Right kidney (tissue), 1 donor: ENCODE measurements at regions not wholly inside any gene's neighbourhood (a gene's known extent, or its start where the extent isn't known, plus 50 kb on each side); places are given as distances from the start of the nearest gene placed in this dataset.
"Not testable (repeated sequence)": the region's sequence is repeated elsewhere in the genome, so short reads cannot be mapped to it uniquely, and the experiment has no call there.

Experiments
- DNase-seq: peaks from one replicate; pipeline ENCODE4 v3.0.0-alpha.2; 2016

GRCh38 chr22:16660570-16660969, 68.0 kb upstream of the CCT8L2 start:
- DNase-seq, result not testable (repeated sequence)

- not testable (repeated sequence) for DNase-seq
Measured at GRCh38 chr22:16659273-16659834, 66.7 kb upstream of the CCT8L2 start.

GRCh38 chr22:16658068-16658467, 65.5 kb upstream of the CCT8L2 start:
- no peak for DNase-seq

- DNase-seq, result no peak
Measured at GRCh38 chr22:16654882-16655281, 62.3 kb upstream of the CCT8L2 start.

- not testable (repeated sequence) for DNase-seq
Measured at GRCh38 chr22:16654336-16654735, 61.7 kb upstream of the CCT8L2 start.

DNA sequence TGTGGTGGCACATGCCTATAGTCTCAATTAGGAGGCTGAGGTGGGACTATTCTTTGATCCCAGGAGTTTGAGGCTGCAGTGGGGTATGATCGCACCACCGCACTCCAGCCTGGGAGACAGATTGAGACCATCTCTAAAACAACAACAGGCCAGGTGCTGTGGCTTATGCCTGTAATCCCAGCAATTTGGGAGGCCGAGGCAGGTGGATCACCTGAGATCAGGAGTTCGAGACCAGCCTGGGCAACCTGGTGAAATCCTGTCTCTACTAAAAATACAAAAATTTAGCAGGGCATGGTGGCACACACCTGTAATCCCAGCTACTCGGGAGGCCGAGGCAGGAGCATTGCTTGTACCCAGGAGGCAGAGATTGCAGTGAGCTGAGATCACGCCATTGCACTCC, 60.6 kb upstream of the CCT8L2 start:
- not testable (repeated sequence) for DNase-seq

- no peak for DNase-seq
Measured at GRCh38 chr22:16651217-16651616, 58.6 kb upstream of the CCT8L2 start.
